Fibroblast of lung (primary cell): ENCODE measurements at regions not wholly inside any gene's neighbourhood (a gene's known extent, or its start where the extent isn't known, plus 50 kb on each side); places are given as distances from the start of the nearest gene placed in this dataset.
"Not testable (repeated sequence)": the region's sequence is repeated elsewhere in the genome, so short reads cannot be mapped to it uniquely, and the experiment has no call there.

Source experiments
- DNase-seq, 2 donors: peaks; one replicate each; pipeline versions ENCODE4 v3.0.0 to v3.0.0-alpha.2; 2010; ENCODE audit warnings: low read depth in 2 of 2
- H2AFZ ChIP-seq: 2 replicates; pipeline ENCODE4 v1.5.1; 2012; ENCODE audit warnings: low read length, control low read depth, inconsistent platforms
- H3K27ac ChIP-seq: 2 replicates; pipeline ENCODE4 v1.5.1; 2011; ENCODE audit warnings: low read length, control low read depth; ENCODE audit not compliant: insufficient read depth
- H3K27me3 ChIP-seq: 2 replicates; pipeline ENCODE4 v1.5.1; 2011; ENCODE audit warnings: mild to moderate bottlenecking, low read length; ENCODE audit not compliant: control insufficient read depth, insufficient read depth
- H3K36me3 ChIP-seq: 2 replicates; pipeline ENCODE4 v1.5.1; 2011; ENCODE audit warnings: low read length; ENCODE audit not compliant: control insufficient read depth, insufficient read depth
- H3K4me1 ChIP-seq: 2 replicates; pipeline ENCODE4 v1.5.1; 2011; ENCODE audit warnings: low read length; ENCODE audit not compliant: control insufficient read depth, insufficient read depth; ENCODE audit errors: extremely low read depth
- H3K4me2 ChIP-seq: 2 replicates; pipeline ENCODE4 v1.5.1; 2011; ENCODE audit warnings: low read length, control low read depth; ENCODE audit not compliant: insufficient read depth; ENCODE audit errors: extremely low read depth
- H3K4me3 ChIP-seq, 4 experiments: fragments of 200-600 bp in 1 of 4; sonication (generic) in 1 of 4; replicated peaks in 1 of 4; 2 replicates each; pipeline ENCODE4 v1.5.1; 2011 to 2016; ENCODE audit warnings: low read length in 4 of 4, low read depth in 3 of 4, mild to moderate bottlenecking in 3 of 4, control low read depth in 2 of 4, inconsistent platforms in 1 of 4, mixed read lengths in 1 of 4; ENCODE audit not compliant: insufficient read depth in 1 of 4; ENCODE audit errors: control extremely low read depth in 1 of 4
- H3K79me2 ChIP-seq: 2 replicates; pipeline ENCODE4 v1.5.1; 2012; ENCODE audit warnings: mild to moderate bottlenecking, low read length, inconsistent platforms; ENCODE audit not compliant: control insufficient read depth, insufficient read depth
- H3K9ac ChIP-seq: 2 replicates; pipeline ENCODE4 v1.5.1; 2011; ENCODE audit warnings: mild to moderate bottlenecking, low read length, control low read depth; ENCODE audit not compliant: insufficient read depth
- H3K9me3 ChIP-seq: 2 replicates; pipeline ENCODE4 v1.5.1; 2012; ENCODE audit warnings: low read depth, low read length; ENCODE audit not compliant: control insufficient read depth, insufficient read depth
- H4K20me1 ChIP-seq: 2 replicates; pipeline ENCODE4 v1.5.1; 2011; ENCODE audit warnings: low read length; ENCODE audit not compliant: control insufficient read depth, insufficient read depth; ENCODE audit errors: extremely low read depth
- EZH2 ChIP-seq: IDR thresholded peaks from 2 replicates; pipeline ENCODE4 v1.5.1; 2012; ENCODE audit warnings: low read length, control low read depth, mild to moderate bottlenecking; ENCODE audit errors: missing control alignments
- TF ChIP-seq, protein P1 (sequence below), 2 donors: IDR thresholded peaks in 1 of 2; conservative IDR thresholded peaks in 1 of 2; 1 replicate in 1 of 2; 2 replicates in 1 of 2; pipeline ENCODE4 v1.5.1; 2011 to 2012; ENCODE audit warnings: low read length in 2 of 2, control low read depth in 1 of 2, inconsistent platforms in 1 of 2, low read depth in 1 of 2, mild to moderate bottlenecking in 1 of 2

DNA sequence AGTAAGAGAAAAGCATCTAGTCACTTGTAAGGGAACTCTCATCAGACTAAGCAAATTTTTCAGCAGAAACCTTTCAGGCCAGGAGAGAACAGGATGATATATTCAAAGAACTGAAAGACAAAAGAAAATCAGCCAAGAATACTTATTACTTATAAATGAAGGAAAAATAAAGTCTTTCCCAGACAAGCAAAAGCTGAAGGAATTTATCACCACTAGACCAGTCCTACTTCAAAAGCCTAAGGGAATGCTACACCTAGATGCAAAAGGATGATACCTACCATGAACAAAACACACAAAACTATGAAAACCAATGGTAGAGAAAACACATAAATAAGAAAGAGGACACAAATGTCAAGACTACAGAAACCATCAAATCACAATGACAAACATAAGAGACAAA, 126.6 kb upstream of the ABCB5 start:
- Histone ChIP-seq H3K27me3 (no peaks in the 10 kb centered on the region), H3K27ac (no peak overlapping the region), H3K4me1 (no peaks in the 10 kb centered on the region), H3K36me3 (no peaks in the 10 kb centered on the region), H3K4me2 (no peak overlapping the region), H3K9ac (no peak overlapping the region), H4K20me1 (no peaks in the 10 kb centered on the region), H2AFZ (no peak overlapping the region), H3K79me2 (no peaks in the 10 kb centered on the region), H3K9me3 (no peaks in the 10 kb centered on the region), H3K4me3 (no peak overlapping the region)
- DNase-seq, result no peak
- TF ChIP-seq, protein P1, sequence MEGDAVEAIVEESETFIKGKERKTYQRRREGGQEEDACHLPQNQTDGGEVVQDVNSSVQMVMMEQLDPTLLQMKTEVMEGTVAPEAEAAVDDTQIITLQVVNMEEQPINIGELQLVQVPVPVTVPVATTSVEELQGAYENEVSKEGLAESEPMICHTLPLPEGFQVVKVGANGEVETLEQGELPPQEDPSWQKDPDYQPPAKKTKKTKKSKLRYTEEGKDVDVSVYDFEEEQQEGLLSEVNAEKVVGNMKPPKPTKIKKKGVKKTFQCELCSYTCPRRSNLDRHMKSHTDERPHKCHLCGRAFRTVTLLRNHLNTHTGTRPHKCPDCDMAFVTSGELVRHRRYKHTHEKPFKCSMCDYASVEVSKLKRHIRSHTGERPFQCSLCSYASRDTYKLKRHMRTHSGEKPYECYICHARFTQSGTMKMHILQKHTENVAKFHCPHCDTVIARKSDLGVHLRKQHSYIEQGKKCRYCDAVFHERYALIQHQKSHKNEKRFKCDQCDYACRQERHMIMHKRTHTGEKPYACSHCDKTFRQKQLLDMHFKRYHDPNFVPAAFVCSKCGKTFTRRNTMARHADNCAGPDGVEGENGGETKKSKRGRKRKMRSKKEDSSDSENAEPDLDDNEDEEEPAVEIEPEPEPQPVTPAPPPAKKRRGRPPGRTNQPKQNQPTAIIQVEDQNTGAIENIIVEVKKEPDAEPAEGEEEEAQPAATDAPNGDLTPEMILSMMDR (conservative IDR thresholded peaks at IDR 0.05 in 1 of 2, IDR thresholded peaks at IDR 0.05 in 1 of 2; ENCODE audit: low read depth in 1 of 2, low read length in 2 of 2), result no peak
- no peak for TF ChIP-seq EZH2

DNA sequence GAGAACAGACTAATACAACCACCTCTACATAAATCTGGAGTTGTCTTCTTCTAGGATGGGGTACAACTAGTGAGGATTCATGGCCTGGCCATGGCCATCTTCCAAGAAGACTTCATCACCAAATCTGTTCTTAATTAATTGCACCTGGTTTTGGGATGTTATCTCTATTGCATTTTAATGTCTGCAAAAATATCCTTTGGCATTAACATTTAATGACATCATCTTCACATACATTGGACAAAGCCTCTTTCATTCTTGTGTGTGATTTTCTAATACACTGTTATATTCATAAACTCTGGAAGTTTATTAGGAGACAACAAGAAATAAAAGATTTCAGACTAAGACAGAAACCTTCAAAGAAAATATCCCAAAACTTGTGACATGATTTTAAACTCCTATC, 124.2 kb upstream of the ABCB5 start:
- Histone ChIP-seq H3K4me3 (no peak overlapping the region), H3K27me3 (no peaks in the 10 kb centered on the region), H4K20me1 (no peaks in the 10 kb centered on the region), H3K9me3 (no peaks in the 10 kb centered on the region), H3K4me2 (no peak overlapping the region), H3K4me1 (no peaks in the 10 kb centered on the region), H3K9ac (no peak overlapping the region), H2AFZ (no peak overlapping the region), H3K79me2 (no peaks in the 10 kb centered on the region), H3K36me3 (no peaks in the 10 kb centered on the region), H3K27ac (no peak overlapping the region)
- no peak for DNase-seq
- TF ChIP-seq, protein P1 (conservative IDR thresholded peaks at IDR 0.05 in 1 of 2, IDR thresholded peaks at IDR 0.05 in 1 of 2; ENCODE audit: low read depth in 1 of 2, low read length in 2 of 2), result no peak
- no peak for TF ChIP-seq EZH2

DNA sequence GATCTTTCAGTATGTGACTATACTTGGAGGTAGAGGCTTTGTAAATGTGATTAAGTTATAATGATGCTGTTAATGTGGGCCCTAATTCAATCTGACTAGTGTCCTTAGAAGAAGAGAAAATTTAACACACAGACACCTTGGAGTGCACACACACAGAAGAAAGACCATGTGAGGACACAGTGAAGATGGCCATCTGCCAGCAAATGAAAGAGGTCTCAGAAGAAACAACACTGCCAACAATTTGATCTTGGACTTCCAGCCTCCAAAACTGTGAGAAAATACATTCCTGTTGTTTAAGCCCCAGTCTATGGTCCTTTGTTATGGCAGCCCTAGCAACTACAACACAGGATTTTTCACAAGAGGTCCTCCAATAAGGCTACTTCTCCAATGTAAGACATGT, 120.9 kb upstream of the ABCB5 start:
- Histone ChIP-seq H3K27ac (no peak overlapping the region), H3K4me3 (no peak overlapping the region), H3K4me1 (no peaks in the 10 kb centered on the region), H3K4me2 (no peak overlapping the region), H3K9me3 (no peaks in the 10 kb centered on the region), H3K27me3 (no peaks in the 10 kb centered on the region), H3K9ac (no peak overlapping the region), H3K36me3 (no peaks in the 10 kb centered on the region), H3K79me2 (no peaks in the 10 kb centered on the region), H2AFZ (no peak overlapping the region), H4K20me1 (no peaks in the 10 kb centered on the region)
- no peak for DNase-seq
- TF ChIP-seq, protein P1 (conservative IDR thresholded peaks at IDR 0.05 in 1 of 2, IDR thresholded peaks at IDR 0.05 in 1 of 2; ENCODE audit: low read depth in 1 of 2, low read length in 2 of 2), result no peak
- no peak for TF ChIP-seq EZH2

DNA sequence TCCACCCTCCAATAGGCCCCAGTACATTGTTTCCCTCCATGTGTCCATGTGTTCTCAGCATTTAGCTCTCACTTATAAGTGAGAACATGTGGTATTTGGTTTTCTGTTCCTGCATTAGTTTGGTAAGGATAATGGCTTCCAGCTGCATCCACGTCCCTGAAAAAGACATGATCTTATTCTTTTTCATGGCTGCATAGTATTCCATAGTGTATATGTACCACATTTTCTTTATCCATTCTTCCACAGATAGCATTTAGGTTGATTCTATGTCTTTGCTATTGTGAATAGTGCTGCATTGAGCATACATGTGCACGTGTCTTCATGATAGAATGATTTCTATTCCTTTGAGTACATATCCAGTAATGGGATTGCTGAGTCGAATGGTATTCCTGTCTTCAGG, 114.0 kb upstream of the ABCB5 start:
- not testable (repeated sequence) for H3K4me3 ChIP-seq, H3K36me3 ChIP-seq, DNase-seq, H3K9ac ChIP-seq, H4K20me1 ChIP-seq, H3K4me2 ChIP-seq, H2AFZ ChIP-seq, H3K4me1 ChIP-seq, H3K27me3 ChIP-seq, H3K9me3 ChIP-seq, H3K79me2 ChIP-seq, H3K27ac ChIP-seq
